Stimulated activated CD8-positive, alpha-beta memory T cell treated with anti-CD3 and anti-CD28 coated beads, Interleukin-4, amount 100 ng/mL, for 1 hour (primary cell): ENCODE measurements at regions not wholly inside any gene's neighbourhood (a gene's known extent, or its start where the extent isn't known, plus 50 kb on each side); places are given as distances from the start of the nearest gene placed in this dataset.
"Not testable (repeated sequence)": the region's sequence is repeated elsewhere in the genome, so short reads cannot be mapped to it uniquely, and the experiment has no call there.

Experiments used
- DNase-seq, 2 donors: peaks; one replicate each; pipeline ENCODE4 v3.0.0-alpha.2; 2020; ENCODE audit warnings: low read depth in 2 of 2, low spot score in 1 of 2

GRCh38 chr15:93384886-93385285 is 295.9 kb upstream of the RGMA start:
- DNase-seq: no peak

GRCh38 chr15:93382200-93382820 is 293.3 kb upstream of the RGMA start:
- no peak for DNase-seq

- no peak for DNase-seq
Measured at GRCh38 chr15:93378558-93378957, 289.5 kb upstream of the RGMA start.

- DNase-seq: no peak
Measured at GRCh38 chr15:93372865-93373223, 283.8 kb upstream of the RGMA start.

GRCh38 chr15:93372208-93372864 is 283.3 kb upstream of the RGMA start:
- no peak for DNase-seq

- DNase-seq: no peak
Measured at GRCh38 chr15:93366387-93367100, 277.5 kb upstream of the RGMA start.

- no peak for DNase-seq
Measured at GRCh38 chr15:93362821-93363220, 273.8 kb upstream of the RGMA start.

- DNase-seq: no peak
Measured at GRCh38 chr15:93362203-93362602, 273.2 kb upstream of the RGMA start.

GRCh38 chr15:93361703-93362102 is 272.7 kb upstream of the RGMA start:
- DNase-seq: no peak

GRCh38 chr15:93360976-93361375 is 272.0 kb upstream of the RGMA start:
- no peak for DNase-seq

GRCh38 chr15:93360318-93360717 is 271.3 kb upstream of the RGMA start:
- DNase-seq: no peak

GRCh38 chr15:93359425-93360131 is 270.6 kb upstream of the RGMA start:
- DNase-seq: no peak

- no peak for DNase-seq
Measured at GRCh38 chr15:93359060-93359408, 270.0 kb upstream of the RGMA start.

- no peak for DNase-seq
Measured at GRCh38 chr15:93358166-93359059, 269.4 kb upstream of the RGMA start.

GRCh38 chr15:93348711-93349545 is 259.9 kb upstream of the RGMA start:
- no peak for DNase-seq

GRCh38 chr15:93347986-93348385 is 259.0 kb upstream of the RGMA start:
- no peak for DNase-seq

GRCh38 chr15:93345981-93346380 is 257.0 kb upstream of the RGMA start:
- no peak for DNase-seq

- not testable (repeated sequence) for DNase-seq
Measured at GRCh38 chr15:93343402-93343801, 254.4 kb upstream of the RGMA start.

- DNase-seq: no peak
Measured at GRCh38 chr15:93341164-93341563, 252.2 kb upstream of the RGMA start.

GRCh38 chr15:93340406-93340805 is 251.4 kb upstream of the RGMA start:
- no peak for DNase-seq
